ENCODE measurements at regions not wholly inside any gene's neighbourhood (a gene's known extent, or its start where the extent isn't known, plus 50 kb on each side); places are given as distances from the start of the nearest gene placed in this dataset.

- TF ChIP-seq, protein P1, sequence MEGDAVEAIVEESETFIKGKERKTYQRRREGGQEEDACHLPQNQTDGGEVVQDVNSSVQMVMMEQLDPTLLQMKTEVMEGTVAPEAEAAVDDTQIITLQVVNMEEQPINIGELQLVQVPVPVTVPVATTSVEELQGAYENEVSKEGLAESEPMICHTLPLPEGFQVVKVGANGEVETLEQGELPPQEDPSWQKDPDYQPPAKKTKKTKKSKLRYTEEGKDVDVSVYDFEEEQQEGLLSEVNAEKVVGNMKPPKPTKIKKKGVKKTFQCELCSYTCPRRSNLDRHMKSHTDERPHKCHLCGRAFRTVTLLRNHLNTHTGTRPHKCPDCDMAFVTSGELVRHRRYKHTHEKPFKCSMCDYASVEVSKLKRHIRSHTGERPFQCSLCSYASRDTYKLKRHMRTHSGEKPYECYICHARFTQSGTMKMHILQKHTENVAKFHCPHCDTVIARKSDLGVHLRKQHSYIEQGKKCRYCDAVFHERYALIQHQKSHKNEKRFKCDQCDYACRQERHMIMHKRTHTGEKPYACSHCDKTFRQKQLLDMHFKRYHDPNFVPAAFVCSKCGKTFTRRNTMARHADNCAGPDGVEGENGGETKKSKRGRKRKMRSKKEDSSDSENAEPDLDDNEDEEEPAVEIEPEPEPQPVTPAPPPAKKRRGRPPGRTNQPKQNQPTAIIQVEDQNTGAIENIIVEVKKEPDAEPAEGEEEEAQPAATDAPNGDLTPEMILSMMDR (conservative IDR thresholded peaks at IDR 0.05; ENCODE audit: low read length), result no peak
- no peak overlapping the region for H3K4me3 ChIP-seq (ENCODE audit: low read length)
- DNase-seq (ENCODE audit: low read depth), result no peak
Measured at GRCh38 chr2:134152045-134153010, 101.5 kb upstream of the MGAT5 start.

DNA sequence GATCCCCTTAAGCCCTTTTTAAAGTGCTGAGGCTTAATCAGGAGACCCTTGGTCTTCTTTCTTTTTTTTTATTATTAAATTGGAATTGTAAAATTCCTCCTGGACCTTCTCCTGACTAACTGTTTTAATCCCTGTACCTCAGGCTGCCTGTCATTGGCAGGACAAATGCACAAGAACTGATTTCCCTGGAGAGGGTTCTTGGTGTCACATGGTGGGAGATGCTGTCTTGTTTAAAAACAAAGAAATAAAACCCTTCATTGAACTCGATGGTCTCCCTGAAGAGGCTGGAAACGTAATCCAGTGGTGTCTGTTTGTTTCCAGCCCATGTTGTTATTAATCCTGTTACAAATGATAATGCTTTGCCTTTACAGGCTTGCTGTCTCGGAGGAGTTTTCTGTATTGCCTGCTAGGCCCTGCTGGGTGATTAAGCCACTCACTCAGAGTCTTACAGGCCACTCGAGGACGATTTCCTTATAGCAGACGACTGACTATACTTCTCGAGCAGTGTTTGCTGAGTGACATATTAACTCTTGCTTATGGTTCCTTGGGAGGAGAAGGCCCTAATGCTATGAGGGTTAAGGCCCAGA lies 100.5 kb upstream of the MGAT5 start:
- DNase-seq (ENCODE audit: low read depth), result no peak
- TF ChIP-seq, protein P1 (conservative IDR thresholded peaks at IDR 0.05; ENCODE audit: low read length), result no peak
- H3K4me3 ChIP-seq (ENCODE audit: low read length), result no peak overlapping the region

DNA sequence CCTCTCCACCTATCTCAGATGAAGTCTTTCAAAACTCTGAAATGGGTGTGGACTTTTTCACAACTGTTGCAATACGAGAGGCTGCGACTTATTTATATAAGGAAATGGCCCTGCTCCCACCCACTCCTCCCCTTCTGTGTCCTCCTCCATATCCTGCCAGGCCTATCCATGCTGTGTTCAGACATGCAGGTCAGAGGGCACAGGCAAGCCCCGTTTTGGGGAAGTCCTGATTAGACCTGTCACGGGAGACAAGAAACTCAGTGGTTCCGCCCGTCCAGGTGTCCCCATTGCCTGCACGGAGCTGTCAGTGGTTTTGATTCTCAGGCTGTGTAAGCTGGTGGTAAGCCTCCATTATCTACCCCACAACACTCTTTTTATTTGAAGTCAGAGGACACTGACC lies 99.6 kb upstream of the MGAT5 start:
- TF ChIP-seq, protein P1 (conservative IDR thresholded peaks at IDR 0.05; ENCODE audit: low read length), result no peak
- no peak overlapping the region for H3K4me3 ChIP-seq (ENCODE audit: low read length)
- DNase-seq (ENCODE audit: low read depth), result no peak

DNA sequence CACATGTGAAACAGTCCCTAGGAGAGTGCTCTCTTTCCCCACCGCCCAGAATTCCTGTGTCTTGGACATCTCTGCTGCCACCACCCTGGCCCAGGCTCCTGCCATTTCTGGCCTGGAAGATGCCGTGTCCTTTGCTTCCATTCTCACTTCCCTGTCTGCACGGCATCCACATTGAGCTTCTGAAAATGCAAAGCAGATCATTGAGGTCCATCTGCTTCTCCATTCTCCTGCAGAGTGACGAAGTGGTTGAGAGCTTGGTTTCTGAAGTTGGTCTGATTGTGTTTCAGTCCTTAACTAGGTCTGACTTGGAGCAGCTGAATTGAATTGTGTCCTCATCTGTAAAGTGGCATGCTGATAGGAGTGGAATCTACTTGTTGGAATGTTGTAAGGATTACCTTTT lies 98.7 kb upstream of the MGAT5 start:
- H3K4me3 ChIP-seq (ENCODE audit: low read length), result no peak overlapping the region
- TF ChIP-seq, protein P1 (conservative IDR thresholded peaks at IDR 0.05; ENCODE audit: low read length), result no peak
- DNase-seq (ENCODE audit: low read depth), result no peak

- no peak overlapping the region for H3K4me3 ChIP-seq (ENCODE audit: low read length)
- TF ChIP-seq, protein P1 (conservative IDR thresholded peaks at IDR 0.05; ENCODE audit: low read length), result no peak
- no peak for DNase-seq (ENCODE audit: low read depth)
Measured at GRCh38 chr2:134158295-134158694, 95.6 kb upstream of the MGAT5 start.

- no peak overlapping the region for H3K4me3 ChIP-seq (ENCODE audit: low read length)
- DNase-seq (ENCODE audit: low read depth), result no peak
- TF ChIP-seq, protein P1 (conservative IDR thresholded peaks at IDR 0.05; ENCODE audit: low read length), result no peak
Measured at GRCh38 chr2:134161170-134161547, 92.7 kb upstream of the MGAT5 start.

GRCh38 chr2:134163336-134163735 lies 90.5 kb upstream of the MGAT5 start:
- no peak overlapping the region for H3K4me3 ChIP-seq (ENCODE audit: low read length)
- TF ChIP-seq, protein P1 (conservative IDR thresholded peaks at IDR 0.05; ENCODE audit: low read length), result no peak
- DNase-seq (ENCODE audit: low read depth), result no peak
